T-helper 2 cell treated with Interferon-gamma antibody and Interleukin-4, amounts not matched to agents 5 μg/mL and 100 μg/mL, for 36 hours (primary cell): ENCODE measurements at regions not wholly inside any gene's neighbourhood (a gene's known extent, or its start where the extent isn't known, plus 50 kb on each side); places are given as distances from the start of the nearest gene placed in this dataset.

Experiments
- DNase-seq: peaks from one replicate; pipeline ENCODE4 v3.0.0; 2021; ENCODE audit warnings: low spot score
- H3K27ac Mint-ChIP-seq: one replicate; pipeline ENCODE4 v1.8.0; 2021; ENCODE audit warnings: mild to moderate bottlenecking, mixed read lengths
- H3K27me3 Mint-ChIP-seq: one replicate; pipeline ENCODE4 v1.8.0; 2021; ENCODE audit warnings: low read depth, mixed read lengths
- H3K36me3 Mint-ChIP-seq: one replicate; pipeline ENCODE4 v1.8.0; 2021; ENCODE audit warnings: low read depth, mixed read lengths
- H3K4me1 Mint-ChIP-seq: one replicate; pipeline ENCODE4 v1.8.0; 2021; ENCODE audit warnings: low read depth, mixed read lengths
- H3K4me3 Mint-ChIP-seq: one replicate; pipeline ENCODE4 v1.8.0; 2022; ENCODE audit warnings: mild to moderate bottlenecking, moderate library complexity, mixed read lengths
- H3K9me3 Mint-ChIP-seq: one replicate; pipeline ENCODE4 v1.8.0; 2021; ENCODE audit warnings: mixed read lengths

DNA sequence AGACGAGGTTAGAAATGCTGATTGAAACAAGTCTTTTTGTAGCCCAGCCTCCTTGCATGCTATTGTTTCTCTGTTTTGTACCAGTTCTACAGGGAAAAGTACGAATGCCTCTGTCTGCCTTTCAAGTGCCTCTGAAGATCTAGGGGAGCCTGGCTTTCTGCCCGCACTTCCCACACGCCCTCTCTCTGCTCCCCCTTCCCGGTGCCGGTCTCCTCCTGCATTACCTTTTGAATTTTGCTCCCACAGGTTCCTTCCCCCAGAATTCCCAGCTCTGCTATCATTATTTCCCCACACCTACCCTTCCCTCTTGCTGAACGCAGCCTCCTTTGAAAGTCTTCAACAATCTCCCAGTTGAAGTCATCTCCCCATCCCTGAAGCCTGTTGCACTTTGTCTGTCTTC, 689.7 kb downstream of the BCL11B start:
- no peak overlapping the region for H3K27ac Mint-ChIP-seq
- peaks cover 2% of the 10 kb centered on the region for H3K27me3 Mint-ChIP-seq
- no peak for DNase-seq
- H3K36me3 Mint-ChIP-seq: no peaks in the 10 kb centered on the region
- no peaks in the 10 kb centered on the region for H3K9me3 Mint-ChIP-seq
- H3K4me3 Mint-ChIP-seq: no peak overlapping the region
- no peaks in the 10 kb centered on the region for H3K4me1 Mint-ChIP-seq

DNA sequence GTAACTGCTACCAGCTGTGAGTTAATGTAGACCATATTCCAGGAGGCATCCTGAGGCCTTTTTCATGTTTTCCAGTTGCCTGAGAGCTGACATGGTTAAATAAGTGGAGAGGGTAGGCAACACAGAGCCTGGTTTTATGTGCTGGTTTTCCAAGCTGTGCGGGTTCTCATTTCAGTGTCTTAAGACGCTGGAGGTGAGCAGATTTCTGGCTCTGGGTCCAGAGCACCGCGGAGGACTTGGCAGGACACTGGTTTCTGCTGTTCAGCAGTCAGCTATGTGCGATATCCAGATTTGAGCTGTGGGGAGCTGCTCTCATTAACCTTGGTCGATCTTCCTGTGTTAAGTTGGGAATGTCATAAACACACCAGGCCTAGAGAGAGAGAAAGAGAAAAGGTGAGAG, 680.8 kb downstream of the BCL11B start:
- H3K27ac Mint-ChIP-seq: no peak overlapping the region
- H3K4me3 Mint-ChIP-seq: no peak overlapping the region
- H3K9me3 Mint-ChIP-seq: no peaks in the 10 kb centered on the region

DNA sequence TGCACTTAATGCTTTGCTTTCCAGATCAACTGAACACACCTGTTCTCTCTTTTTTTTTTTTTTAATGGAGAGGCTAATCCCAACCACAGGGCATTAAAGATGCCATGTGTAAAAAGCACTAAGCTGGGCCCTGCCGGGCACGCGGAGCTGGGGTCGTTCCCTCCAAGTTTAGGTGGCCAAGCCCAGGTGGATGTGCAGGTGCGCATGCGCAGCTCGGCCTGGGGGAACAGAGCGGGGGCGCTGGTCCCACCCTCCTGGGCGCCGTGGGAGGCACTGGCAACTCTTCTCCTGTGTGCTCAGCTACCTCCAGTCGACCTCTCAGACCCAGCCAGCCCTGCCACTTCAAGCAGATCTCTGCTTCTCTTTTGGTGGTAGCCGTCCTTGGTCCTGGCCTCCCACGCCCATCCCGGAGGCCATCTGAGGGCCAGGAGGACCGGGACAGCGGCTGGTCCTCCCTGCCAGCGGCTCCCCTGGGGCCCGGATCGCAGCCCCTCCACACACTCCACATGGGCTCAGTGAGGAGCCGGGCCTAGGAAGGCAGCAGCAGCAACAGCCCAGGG, 679.3 kb downstream of the BCL11B start:
- Mint-ChIP-seq H3K9me3 (peaks cover 4% of the 10 kb centered on the region), H3K4me3 (no peak overlapping the region), H3K36me3 (no peaks in the 10 kb centered on the region), H3K27ac (no peak overlapping the region), H3K27me3 (no peaks in the 10 kb centered on the region), H3K4me1 (no peaks in the 10 kb centered on the region)
- DNase-seq: no peak

More for the DNA sequence above, 680.8 kb downstream of the BCL11B start:
- Mint-ChIP-seq H3K4me1 (no peaks in the 10 kb centered on the region), H3K27me3 (no peaks in the 10 kb centered on the region), H3K36me3 (no peaks in the 10 kb centered on the region)
- DNase-seq: no peak

DNA sequence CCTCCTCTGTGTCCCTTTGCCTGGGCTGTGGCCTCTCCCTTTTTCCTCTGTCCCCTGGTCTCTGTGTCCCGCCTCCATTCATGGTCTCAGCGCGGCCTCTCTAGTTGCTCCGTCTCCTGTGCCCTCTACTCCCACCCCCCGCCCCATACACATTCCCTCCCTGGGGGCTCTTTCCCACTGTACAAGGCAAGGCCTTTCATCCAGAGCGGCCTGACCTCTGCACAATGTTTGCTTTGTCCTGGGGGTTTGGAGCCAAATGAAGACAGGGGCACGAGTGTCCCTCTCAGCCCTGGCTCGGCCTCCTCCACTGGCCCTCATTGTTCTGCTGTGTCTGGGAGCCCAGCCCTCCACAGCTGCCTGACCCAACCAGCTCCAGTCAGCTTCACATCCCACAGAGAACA, 678.6 kb downstream of the BCL11B start:
- Mint-ChIP-seq H3K27me3 (no peaks in the 10 kb centered on the region), H3K4me3 (no peak overlapping the region), H3K27ac (no peak overlapping the region), H3K4me1 (no peaks in the 10 kb centered on the region), H3K9me3 (peaks cover 4% of the 10 kb centered on the region), H3K36me3 (no peaks in the 10 kb centered on the region)
- DNase-seq: no peak

DNA sequence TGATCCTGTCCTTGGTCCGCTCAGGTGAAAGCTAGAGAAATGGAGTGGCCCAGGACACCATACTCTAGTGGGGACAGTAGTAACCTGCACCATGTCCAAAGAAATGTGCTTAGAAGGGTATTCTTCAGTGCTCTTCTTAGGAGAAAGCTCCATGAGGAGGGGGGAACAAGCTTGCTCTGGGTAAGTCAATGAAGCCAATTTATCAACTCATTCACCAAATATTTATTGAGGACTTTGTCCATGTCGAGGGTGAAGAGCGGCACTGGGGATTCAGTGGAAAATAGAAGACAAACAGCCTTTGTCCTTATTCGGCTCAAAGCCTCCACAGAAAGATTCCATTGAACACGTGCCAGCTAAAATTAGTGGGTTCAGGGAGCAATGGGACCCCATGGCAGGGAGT, 677.8 kb downstream of the BCL11B start:
- Mint-ChIP-seq H3K27me3 (no peaks in the 10 kb centered on the region), H3K4me3 (no peak overlapping the region), H3K27ac (no peak overlapping the region), H3K4me1 (no peaks in the 10 kb centered on the region), H3K36me3 (no peaks in the 10 kb centered on the region), H3K9me3 (peaks cover 4% of the 10 kb centered on the region)
- no peak for DNase-seq

DNA sequence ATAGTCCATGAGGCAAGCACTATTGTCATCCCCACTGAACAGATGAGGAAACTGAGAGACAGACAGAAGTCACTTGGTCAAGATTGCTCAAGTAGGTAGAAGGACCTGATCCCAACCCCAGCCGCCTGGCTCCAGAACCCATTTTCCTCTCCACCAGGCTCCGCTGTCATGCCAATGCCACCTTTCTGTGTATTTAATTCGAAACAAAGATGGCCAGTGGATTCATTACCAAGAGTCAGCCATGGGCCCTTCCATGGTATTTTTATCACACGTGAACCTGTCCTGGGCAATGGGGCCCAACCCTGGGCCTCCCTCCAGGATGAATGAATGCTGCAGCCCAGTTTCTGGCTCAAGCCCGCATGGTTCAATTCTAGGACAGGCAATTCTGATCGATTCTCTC, 673.4 kb downstream of the BCL11B start:
- no peak for DNase-seq
- Mint-ChIP-seq H3K27me3 (no peaks in the 10 kb centered on the region), H3K36me3 (no peaks in the 10 kb centered on the region), H3K27ac (no peak overlapping the region), H3K4me1 (no peaks in the 10 kb centered on the region), H3K9me3 (peaks cover 4% of the 10 kb centered on the region), H3K4me3 (no peak overlapping the region)

DNA sequence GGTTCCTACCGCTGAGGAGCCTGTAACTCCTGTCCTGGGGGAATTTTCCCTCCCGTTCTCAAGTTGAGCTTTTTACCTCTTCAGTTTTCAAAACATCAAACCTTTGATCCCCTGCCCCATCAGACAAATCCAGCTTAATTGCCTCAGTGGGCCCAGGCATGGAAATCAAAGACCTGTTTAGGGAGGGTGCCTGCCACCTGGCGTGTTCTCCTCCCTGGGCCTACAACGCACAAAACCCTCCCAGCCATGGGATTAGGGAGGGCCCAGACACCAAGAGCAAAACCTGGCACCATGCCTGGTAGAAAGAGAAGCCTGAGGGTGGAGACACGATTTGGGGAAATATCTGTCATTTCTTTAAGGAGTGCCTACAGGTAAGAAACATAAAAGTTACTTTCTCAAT, 672.9 kb downstream of the BCL11B start:
- no peaks in the 10 kb centered on the region for H3K36me3 Mint-ChIP-seq
- no peak for DNase-seq
- no peak overlapping the region for H3K4me3 Mint-ChIP-seq
- H3K4me1 Mint-ChIP-seq: no peaks in the 10 kb centered on the region
- peaks cover 4% of the 10 kb centered on the region for H3K9me3 Mint-ChIP-seq
- H3K27ac Mint-ChIP-seq: no peak overlapping the region
- H3K27me3 Mint-ChIP-seq: no peaks in the 10 kb centered on the region

DNA sequence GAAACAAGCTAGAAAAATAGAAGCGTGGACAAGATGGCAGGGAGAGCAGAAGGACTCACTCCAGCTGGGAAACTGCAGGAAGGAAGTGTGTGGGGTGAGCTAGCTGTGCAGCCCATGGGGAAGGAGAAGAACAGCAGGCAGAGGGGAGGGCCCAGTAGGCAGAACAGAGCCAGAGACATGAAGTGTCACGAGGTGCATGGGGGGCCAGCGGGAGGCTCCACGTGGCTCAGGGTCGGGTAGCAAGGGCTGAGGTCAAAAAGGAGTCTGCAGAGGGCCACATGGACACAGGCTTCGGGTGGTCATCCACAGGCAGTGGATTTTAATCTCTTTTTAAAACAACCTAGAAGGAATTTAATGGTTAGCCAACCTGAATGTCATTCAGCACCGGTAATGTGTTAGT, 669.0 kb downstream of the BCL11B start:
- no peak overlapping the region for H3K27ac Mint-ChIP-seq
- H3K4me1 Mint-ChIP-seq: no peaks in the 10 kb centered on the region
- no peaks in the 10 kb centered on the region for H3K27me3 Mint-ChIP-seq
- no peak for DNase-seq
- H3K9me3 Mint-ChIP-seq: no peaks in the 10 kb centered on the region
- H3K36me3 Mint-ChIP-seq: no peaks in the 10 kb centered on the region
- no peak overlapping the region for H3K4me3 Mint-ChIP-seq

DNA sequence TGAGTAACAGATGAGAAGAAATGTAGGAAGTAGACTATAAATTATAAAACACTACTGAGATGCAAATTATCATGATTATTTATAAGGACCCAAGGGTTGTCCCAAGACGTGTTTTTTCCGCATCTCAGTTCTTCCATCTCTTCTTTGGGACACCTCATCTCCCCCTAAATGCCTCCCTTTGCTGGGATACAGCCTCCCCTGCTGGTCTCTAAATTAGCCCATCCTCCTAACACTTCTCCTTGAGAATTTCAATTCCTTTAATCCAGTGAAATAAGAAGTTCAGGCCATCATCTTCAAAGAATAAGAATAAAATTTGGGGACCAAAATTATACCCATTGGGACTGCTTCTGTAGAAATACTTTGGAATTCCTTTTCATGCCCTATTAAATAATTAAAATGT, 667.0 kb downstream of the BCL11B start:
- no peaks in the 10 kb centered on the region for H3K4me1 Mint-ChIP-seq
- no peaks in the 10 kb centered on the region for H3K27me3 Mint-ChIP-seq
- H3K36me3 Mint-ChIP-seq: no peaks in the 10 kb centered on the region
- H3K9me3 Mint-ChIP-seq: no peaks in the 10 kb centered on the region
- no peak overlapping the region for H3K27ac Mint-ChIP-seq
- no peak overlapping the region for H3K4me3 Mint-ChIP-seq
- DNase-seq: no peak

DNA sequence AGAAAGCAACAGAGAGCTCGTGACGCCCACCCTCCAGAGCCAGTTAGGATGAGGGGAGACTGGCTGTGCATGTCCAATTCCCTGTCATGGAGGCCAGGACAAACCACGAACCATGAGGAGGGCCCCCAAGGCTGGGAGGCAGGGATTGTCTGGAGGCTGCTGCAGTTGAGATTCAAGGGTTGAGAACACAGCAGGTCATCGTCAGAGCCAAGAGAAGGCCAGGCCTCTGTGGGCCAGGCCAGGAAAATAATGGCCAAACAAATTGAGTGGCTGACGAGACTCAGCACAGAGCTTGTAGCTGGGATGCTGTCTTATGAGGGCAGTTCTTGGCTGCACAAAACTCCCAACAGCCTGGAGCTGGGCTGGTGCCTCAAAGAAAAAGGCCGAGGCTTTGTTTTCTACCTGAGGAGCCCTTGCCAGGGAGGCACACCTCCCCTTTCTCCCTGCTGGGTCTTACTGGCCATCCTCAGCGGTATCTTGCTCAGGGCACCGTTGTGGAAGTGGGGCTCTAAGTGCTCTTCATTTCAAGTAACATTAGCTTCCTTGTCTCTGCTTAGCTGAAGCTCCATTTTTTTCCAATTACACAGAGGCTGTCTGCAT, 665.9 kb downstream of the BCL11B start:
- no peak for DNase-seq
- Mint-ChIP-seq H3K36me3 (no peaks in the 10 kb centered on the region), H3K27ac (no peak overlapping the region), H3K9me3 (no peaks in the 10 kb centered on the region), H3K4me3 (no peak overlapping the region), H3K4me1 (no peaks in the 10 kb centered on the region), H3K27me3 (no peaks in the 10 kb centered on the region)

DNA sequence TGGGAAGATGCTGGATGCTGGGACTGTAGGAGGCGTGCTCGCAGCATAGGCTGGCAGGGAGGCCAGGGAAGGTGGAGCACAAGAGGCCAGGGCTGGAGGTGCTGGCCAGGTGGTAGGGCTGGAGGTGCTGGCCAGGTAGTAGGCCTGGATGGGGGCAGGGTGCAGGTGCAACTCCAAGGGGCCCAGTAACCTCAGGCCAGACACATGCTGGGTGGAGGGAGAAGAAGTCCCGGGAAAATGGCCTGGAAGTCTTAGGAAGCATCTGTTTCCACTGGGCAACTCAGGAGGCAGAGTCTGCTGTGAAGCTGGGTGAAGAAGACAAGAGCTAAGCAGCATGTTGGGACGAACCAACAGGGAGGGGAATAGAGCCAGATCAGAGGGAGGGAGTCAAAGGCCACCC, 665.2 kb downstream of the BCL11B start:
- H3K4me1 Mint-ChIP-seq: no peaks in the 10 kb centered on the region

DNA sequence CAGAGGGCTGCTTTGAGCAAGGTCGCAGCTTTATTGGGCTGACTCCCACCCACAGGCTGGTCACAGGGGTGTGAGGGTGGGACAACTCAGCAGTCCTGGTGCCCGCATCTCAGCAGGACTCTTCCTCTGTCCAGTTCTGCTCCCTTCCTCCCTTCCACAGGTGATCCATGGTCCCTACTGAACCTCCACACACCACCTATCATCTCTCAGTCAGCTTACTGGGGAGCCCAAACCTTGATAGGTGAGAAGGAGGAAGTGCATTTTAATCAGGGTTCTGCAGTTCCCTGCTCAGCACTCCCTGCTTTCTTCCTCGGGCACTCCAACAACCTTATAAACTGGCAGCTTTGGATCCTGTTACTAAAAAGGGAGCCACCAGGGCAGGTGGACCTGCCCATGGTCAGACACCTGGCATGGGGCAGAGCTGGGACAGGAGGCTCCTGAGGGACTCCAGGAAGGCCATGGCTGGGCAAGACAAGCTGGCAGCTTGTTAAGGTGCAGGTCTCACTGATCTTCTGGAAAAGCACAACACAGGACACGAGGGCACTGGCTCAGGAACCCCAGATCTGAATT, 664.6 kb downstream of the BCL11B start:
- H3K9me3 Mint-ChIP-seq: no peaks in the 10 kb centered on the region
- H3K36me3 Mint-ChIP-seq: no peaks in the 10 kb centered on the region
- H3K4me3 Mint-ChIP-seq: no peak overlapping the region
- H3K4me1 Mint-ChIP-seq: no peaks in the 10 kb centered on the region
- DNase-seq: no peak
- no peaks in the 10 kb centered on the region for H3K27me3 Mint-ChIP-seq
- H3K27ac Mint-ChIP-seq: no peak overlapping the region

More for the DNA sequence above, 665.2 kb downstream of the BCL11B start:
- Mint-ChIP-seq H3K9me3 (no peaks in the 10 kb centered on the region), H3K27me3 (no peaks in the 10 kb centered on the region), H3K4me3 (no peak overlapping the region), H3K36me3 (no peaks in the 10 kb centered on the region), H3K27ac (no peak overlapping the region)
- no peak for DNase-seq

DNA sequence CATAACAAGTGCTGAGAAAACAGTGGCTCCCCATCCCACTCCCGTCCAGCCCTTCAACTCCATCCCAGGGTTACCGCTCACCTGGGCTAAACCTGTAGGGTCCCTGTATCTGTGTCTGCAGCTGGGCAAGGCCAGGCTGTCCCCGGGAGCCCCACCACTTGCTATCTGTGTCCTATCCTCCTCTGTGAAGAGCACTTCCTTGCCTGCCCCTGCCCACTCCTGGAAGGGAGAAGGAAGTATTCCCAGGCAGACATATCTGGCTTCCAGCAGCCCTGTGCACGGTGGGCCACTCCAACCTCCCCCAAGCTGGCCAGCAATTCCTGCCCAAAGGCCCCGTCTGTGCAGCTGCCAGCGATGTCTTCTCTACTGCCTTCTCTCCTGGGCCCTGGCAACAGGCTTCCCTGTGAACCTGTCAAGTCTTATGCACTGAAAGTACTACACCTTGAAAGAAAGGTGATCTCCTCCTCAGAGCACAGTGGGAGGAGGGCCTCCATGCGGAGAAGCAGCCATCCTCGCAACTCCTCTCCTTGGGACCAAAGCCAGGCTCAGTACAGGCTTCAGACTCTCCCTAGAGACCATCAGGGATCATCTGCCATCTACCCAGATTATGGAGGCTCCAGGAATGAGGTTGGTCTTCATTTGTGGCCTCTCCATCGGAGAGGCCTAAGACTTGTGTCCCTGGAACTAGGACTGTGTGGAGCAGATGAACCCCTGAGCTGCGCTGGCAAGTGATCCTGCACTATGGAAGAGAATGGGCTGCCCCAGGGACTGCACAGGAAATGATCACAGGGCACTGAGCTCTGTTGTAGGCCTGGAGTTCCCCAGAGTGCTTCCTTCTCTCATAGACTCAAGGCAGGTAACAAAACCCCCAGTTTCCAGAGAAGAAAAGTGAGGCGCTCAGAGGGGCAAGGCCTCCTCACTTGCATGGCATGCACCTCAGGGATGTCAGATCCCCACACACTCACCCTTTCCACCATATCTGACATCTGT, 663.6 kb downstream of the BCL11B start:
- H3K27ac Mint-ChIP-seq: no peak overlapping the region
- H3K4me3 Mint-ChIP-seq: no peak overlapping the region
- DNase-seq: no peak
- no peaks in the 10 kb centered on the region for H3K4me1 Mint-ChIP-seq
- H3K27me3 Mint-ChIP-seq: no peaks in the 10 kb centered on the region
- H3K9me3 Mint-ChIP-seq: no peaks in the 10 kb centered on the region
- H3K36me3 Mint-ChIP-seq: no peaks in the 10 kb centered on the region
